Activated T-helper 9 cell treated with anti-CD3 and anti-CD28 coated beads, Interleukin-2, amount 50 U/mL, for 16 hours (primary cell): ENCODE measurements at regions not wholly inside any gene's neighbourhood (a gene's known extent, or its start where the extent isn't known, plus 50 kb on each side); places are given as distances from the start of the nearest gene placed in this dataset.
"Not testable (repeated sequence)": the region's sequence is repeated elsewhere in the genome, so short reads cannot be mapped to it uniquely, and the experiment has no call there.

Experiments used
- DNase-seq: peaks from one replicate; pipeline ENCODE4 v3.0.0-alpha.2; 2020; ENCODE audit warnings: low read depth

DNA sequence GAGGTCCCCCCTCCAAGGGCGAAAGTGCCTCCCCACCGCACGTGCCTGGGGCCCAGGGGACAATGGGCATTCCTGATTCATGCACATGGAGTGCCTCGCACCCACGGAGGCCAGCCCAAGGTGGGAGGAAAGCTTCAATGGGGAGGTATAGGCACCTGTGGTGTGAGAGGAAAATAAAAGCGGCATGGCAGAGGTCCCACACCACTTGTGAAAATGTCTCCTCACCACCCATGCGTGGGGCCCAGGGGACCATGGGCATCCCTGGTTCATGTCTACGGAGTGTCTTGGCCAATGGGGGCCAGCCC is 384.7 kb downstream of the ALG10 start:
- DNase-seq = no peak

DNA sequence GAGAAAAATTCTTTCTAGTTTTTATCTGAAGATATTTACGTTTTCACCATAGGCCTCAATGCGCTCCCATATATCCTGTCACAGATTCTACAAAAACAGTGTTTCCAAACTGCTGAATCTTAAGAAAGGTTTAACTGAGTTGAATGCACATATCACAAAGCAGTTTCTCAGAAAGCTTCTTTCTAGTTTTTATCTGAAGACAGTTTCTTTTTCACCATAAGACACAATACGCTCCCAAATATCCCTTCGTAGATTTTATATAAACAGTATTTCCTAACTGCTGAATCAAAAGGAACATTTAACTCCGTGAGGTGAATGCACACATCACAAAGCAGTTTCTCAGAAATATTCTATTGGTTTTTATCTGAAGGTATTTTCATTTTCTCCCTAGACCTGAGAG is 385.5 kb downstream of the ALG10 start:
- DNase-seq = no peak

DNA sequence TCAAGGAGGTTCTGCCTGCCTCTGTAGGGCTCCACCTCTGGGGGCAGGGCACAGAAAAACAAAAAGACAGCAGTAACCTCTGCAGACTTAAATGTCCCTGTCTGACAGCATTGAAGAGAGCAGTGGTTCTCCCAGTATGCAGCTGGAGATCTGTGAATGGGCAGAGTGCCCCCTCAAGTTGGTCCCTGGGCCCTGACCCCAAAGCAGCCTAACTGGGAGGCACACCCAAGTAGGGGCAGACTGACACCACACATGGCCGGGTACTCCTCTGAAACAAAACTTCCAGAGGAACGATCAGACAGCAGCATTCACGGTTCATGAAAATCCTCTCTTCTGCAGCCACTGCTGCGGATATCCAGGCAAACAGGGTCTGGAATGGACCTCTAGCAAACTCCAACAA is 409.2 kb downstream of the ALG10 start:
- not testable (repeated sequence) for DNase-seq
